Amygdala (tissue), 56 donors: ENCODE measurements at regions not wholly inside any gene's neighbourhood (a gene's known extent, or its start where the extent isn't known, plus 50 kb on each side); places are given as distances from the start of the nearest gene placed in this dataset.
A peak's percentile ranks its signal among the peaks of the same experiment; 100 is the strongest.

ENCODE experiments used
- DNase-seq, 56 donors: peaks; one replicate each; lab custom pipeline; 2025; lab: John Stamatoyannopoulos, UW

DNA sequence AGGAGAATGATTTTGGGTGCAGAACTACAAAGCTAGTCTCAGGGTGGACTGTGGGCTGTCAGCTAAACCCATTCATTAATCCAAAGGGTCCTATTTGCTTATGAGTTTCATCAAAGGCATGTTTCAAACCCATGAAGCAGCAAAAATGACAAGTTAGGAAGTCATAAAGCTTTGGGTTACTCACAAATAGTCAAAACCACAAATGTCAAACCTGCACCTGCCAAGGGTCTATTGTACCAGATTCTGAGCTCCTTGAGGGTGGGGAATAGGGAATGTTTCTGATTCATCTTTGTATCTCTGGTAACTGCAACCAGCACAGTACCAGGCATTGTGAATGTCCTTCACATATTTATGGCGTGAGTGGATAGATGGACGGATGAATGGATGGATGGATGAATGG is 317.7 kb downstream of the MAF start:
- no peak for DNase-seq

DNA sequence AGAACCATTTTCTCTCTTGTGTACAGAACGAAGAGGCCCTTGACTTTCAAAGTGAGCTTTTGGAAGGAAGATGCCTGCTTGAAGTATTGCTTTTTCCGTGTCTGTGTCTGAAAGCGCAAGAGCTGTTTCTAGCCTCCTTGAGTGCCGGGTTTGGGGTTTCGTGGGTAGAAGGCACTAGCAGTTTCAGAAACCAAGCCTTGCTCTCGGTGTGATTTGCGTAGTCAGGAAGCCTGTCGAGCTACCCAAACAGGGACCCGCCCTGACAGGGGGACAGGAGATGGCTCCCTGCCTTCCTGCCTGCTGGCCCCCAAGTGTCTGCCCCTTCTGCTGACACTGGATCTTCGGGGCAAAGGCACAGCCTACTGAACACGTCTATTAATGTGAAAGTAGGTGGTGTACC is 322.0 kb downstream of the MAF start:
- no peak for DNase-seq

DNA sequence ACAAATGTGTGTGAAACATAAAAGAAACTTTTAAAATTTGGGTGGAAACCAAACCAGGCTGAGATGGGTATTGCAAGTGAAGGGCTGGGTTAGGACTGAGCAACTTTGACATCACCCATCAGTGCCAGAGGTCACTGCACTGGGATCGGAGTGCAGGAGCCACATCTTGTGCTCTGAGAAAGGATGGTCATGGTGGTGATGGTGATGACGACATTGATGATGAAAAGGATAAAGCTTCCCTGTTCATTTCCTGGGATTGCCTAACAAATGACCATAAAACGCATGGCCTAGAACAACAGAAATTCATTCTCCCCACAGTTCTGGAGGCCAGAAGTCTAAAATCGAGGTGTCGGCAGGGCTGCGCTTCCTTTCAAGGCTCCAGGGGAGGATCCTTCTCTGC is 324.0 kb downstream of the MAF start:
- no peak for DNase-seq

DNA sequence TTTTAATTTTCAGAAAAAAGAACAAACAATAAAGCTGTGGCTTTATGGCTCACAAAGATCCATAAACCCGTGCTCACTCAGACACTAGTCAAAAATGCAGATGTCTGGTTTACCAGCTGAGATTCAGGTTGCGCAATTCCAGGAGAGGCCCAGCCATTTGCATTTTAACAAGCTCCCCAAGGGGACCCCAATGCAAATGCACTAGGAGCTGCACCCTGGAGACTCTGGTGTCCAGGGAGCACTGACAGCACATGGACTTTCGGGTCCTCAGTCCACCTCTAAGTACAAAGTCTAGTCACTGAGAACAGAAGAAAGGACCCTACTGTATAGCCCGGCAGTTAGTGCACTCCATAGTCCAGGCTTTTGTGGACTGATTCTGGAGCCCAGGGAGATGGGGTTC is 326.3 kb downstream of the MAF start:
- no peak for DNase-seq

DNA sequence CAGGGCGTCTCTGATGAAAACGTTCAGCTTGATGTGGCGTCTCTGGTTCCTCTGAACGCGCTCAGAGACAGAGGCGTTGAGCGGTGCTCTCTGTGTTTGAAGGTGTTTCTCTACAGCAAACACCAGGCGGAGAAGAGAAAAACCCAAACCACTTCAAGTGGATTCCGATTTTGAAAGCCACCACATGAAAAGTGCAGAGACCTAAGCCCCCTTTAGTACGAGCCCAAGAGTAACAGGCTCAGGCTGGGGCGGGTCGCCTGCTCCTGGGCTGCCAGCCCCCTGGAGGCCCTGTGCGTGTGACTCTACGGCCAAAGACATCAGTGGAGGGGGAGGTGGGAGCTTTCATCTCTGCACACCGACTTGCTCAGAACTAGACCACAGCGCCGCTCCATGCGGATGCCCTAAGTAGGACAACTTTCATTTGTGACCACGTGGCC is 328.4 kb downstream of the MAF start:
- no peak for DNase-seq

DNA sequence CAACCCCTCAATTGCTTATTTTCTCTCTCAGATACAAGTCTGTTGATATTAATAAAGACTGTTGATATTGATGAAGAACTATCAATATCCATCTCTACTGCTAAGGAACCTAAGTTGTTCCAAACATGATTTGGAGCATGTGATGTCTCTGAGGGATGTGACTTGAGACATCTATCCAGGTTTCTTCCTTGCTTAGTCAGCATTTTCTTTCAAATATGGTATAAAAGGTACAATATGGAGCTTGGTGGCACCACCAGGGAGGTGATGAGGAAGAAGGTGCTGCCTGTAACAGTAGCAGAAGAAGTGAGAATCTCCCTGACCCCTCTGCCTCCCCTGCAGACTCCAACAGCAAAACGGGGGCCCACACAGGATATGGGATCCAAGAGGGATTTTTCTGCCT is 329.0 kb downstream of the MAF start:
- DNase-seq = no peak

DNA sequence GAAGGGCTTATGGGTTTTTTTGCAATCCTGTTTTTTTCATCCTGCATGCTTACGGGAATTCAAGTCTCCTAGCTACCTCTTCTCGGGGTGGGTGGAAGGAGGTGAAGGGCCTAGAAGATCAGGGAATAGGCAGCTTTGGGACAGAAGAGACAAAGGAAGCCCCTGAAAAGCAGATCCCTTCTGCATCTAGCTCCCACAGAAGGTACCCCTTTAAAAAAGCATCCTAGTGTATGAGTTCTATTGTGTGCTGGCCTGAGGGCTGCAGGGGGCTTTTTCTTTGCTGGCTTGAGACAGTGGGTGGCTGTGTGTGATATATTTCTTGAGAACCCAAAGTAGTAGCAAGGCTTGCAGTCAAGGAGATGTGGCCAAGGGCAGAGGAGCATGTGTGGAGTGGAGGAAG is 330.5 kb downstream of the MAF start:
- no peak for DNase-seq

DNA sequence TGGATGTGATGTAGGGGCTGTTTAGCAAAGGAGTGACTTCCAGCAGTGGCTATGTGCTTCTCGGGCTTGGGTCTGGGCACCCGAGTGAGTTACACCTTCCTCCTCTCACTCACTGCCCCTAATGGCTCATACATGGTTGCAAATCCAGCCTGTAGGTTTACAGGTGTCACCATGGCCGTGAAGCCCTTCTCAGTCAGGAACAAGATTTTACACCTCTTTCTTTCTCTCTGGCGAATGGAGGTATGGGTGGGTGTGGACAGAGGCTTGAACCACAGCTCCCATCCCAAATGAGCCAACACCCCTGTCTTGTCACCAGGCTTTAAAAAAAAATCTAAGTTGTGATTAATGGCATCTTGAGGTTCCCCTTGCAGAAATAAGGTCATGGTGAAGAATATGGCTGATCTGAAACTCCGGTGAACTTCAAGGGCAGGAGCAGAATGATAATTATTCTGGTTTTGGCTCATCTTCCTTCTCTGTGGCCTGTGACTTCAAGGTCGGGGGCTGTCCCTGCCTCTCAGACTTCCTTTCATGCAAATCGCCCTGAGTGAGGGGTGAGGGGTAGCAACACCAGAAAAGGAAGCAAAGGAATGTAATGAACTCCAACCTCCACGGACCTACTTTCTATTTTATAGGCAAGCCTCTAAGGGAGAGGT is 331.2 kb downstream of the MAF start:
- peak in 1 of 56 donors; percentile 13 for DNase-seq

DNA sequence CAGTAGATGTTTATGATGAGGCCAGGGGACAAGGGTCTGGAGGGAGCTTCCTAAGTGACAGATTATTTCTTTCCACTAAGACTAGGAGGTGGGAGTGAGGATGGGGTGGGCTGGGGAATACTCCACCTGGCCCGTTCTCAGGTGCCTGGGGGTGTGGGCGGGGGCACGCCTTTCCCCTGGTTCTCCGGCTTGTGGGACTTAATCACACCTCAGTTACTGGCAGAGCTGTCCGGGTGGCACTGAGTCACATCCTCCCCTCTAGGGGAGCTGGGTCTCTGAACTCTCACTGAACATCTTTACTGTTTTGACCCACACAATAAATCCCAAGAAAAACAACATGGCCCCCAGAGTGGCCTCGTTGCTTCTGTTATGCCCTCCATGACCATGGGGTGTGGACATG is 332.8 kb downstream of the MAF start:
- DNase-seq = no peak

DNA sequence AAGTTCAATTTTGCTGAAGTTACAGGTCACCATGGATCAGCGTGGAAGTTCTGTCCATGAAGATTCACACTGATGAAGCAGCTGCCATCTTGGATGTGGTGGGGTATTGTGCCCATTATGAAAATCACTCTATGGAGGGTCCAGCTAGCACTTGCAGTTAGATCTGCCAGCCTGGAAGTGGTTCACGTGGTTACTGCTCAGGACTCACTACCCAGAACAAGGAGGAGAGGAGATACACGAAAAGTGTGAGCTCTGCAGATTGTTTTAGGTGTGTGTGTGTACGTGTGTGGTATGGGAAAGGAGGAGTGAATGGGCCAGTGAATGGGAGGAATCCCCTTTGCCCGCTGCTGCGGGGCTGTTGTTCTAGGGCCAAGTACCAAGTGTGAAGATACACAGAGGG is 333.4 kb downstream of the MAF start:
- DNase-seq = no peak

DNA sequence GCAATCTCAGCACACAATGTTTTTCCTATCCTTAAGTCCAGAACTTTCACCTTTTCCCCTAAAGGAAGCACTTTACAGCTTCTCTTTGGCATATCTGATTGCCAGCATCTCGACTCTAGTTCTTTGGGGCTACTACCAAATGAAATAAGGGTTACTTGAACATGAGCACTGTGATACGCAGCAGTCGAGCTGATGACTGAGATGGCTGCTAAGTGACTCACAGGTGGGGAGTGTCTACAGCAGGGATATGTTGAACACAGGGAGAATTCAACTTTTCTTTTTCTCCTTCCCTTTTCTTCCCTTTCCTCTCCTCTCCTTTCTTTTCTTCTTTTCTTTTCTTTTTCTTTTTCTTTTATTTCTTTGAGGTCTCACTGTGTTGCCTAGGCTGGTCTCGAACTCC is 334.8 kb downstream of the MAF start:
- no peak for DNase-seq

DNA sequence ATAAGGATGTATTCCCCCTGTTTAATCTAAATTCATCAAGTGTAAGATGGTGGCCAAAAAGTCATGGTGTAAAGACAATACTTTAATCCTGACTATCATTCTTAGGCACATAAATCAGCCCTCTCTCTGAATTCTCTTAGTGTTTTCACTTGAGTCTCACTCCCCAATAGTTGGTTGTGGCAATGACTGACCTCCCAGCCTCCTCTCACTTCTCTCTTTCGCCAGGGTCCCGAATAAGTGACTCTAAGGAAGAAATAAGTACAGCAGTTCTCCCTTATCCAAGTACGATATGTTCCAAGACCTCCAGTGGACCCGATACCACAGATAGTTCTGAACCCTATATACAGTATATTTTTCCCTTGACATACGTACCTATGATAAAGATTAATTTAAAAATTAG is 335.3 kb downstream of the MAF start:
- no peak for DNase-seq

DNA sequence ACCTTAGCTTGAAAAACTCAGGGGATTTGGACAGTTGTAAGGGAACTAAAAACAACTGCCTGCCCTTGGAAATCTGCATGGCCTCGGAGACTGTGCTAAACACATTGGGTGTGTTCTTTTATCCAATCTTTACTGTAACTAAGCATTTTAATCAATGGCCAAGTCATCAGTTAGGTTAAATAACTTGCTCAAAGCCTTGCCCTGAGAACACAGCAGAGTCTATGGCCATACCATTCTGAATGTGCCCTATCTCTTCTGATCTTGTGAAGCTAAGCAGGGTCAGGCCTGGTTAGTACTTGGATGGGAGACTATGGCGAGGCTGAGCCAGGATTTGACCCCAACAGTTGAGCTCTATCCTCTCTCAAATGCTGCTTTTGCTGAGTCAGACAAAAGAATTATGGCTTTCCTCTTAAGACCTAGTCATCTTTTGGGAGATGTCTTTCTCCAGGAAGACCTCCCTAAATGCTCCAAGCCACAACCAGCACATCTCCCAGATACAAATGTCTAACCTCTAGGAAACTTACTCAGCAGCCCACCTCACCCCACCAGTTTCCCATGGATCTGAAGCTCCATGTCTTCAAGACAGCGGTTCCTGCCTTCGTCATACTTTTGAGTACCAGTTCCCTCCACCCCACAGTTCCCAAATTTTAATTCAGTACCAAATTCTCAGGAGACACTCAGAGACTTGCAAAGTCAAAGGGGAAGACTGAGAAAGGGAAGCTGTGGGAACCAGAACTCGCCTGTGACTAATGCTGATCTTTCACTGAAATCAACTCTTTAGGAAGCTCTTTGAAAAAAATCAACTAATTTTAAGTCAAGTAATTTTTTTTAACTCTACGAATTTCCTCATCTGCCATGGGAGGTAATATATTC is 336.1 kb downstream of the MAF start:
- DNase-seq = peak in 1 of 56 donors; percentile 21

DNA sequence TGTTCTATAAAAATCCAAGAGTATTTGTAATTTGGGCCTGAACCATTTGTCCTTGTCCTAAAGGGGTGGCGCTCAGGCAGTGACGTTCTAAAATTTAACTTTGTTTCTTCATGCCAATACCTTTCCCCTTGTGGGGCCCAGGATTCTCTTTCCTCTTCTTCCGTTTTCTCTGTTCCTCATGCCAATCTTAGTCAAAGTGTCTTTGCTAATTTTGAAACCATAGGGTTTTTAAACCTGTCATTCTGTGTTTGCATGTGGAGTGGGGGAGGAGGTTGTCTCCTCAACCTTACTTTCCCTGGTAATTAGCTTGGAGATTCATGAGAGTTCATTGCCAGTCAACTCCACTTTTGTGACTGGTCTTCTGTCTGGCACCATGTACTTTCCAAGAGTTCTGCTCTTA is 337.1 kb downstream of the MAF start:
- no peak for DNase-seq
